ENCODE measurements at regions not wholly inside any gene's neighbourhood (a gene's known extent, or its start where the extent isn't known, plus 50 kb on each side); places are given as distances from the start of the nearest gene placed in this dataset.

DNA sequence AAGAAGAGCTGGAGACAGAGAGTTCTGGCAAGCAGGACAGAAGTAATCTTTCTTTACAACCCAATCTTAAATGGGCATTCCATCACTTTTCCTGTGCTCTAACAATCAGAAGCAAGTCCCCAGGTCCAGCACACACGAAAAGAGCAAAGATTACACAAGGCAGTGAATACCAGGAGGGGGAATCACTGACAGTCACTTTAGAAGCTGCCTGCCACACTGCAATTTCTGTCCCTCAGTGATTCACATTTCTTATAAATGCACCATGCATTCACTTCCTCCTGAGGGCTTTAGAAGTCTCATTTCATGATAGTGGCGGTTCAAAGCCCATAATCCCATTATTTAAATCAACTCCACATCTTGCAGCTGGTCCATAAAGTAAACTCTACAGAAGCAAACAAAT lies 362.5 kb downstream of the POM121L12 start:
- Histone ChIP-seq H3K4me2 (ENCODE audit: low read length) (no peak overlapping the region), H4K20me1 (ENCODE audit: insufficient read depth) (no peaks in the 10 kb centered on the region), H3K27me3 (ENCODE audit: insufficient read depth, low read depth, low read length) (no peaks in the 10 kb centered on the region), H3K36me3 (ENCODE audit: insufficient read depth, low read length) (no peaks in the 10 kb centered on the region), H3K9me3 (ENCODE audit: low read length) (no peaks in the 10 kb centered on the region), H3K27ac (ENCODE audit: low read length) (no peak overlapping the region), H3K79me2 (replicated peaks; ENCODE audit: insufficient read depth, low read length) (no peaks in the 10 kb centered on the region), H3K9me2 (ENCODE audit: insufficient read depth, low read length) (no peaks in the 10 kb centered on the region), H3K9ac (ENCODE audit: low read length) (no peak overlapping the region), H3K4me3 (ENCODE audit: low read length) (no peak overlapping the region), H2AFZ (ENCODE audit: low read depth, low read length) (no peak overlapping the region), H3F3A (ENCODE audit: insufficient read depth, low read length, poor library complexity, severe bottlenecking) (no peaks in the 10 kb centered on the region)
- TF ChIP-seq RAD21 (conservative IDR thresholded peaks at IDR 0.05) (no peak), EZH2 (IDR thresholded peaks at IDR 0.05; ENCODE audit: borderline replicate concordance, insufficient read depth, low read length, poor library complexity, severe bottlenecking) (no peak)

DNA sequence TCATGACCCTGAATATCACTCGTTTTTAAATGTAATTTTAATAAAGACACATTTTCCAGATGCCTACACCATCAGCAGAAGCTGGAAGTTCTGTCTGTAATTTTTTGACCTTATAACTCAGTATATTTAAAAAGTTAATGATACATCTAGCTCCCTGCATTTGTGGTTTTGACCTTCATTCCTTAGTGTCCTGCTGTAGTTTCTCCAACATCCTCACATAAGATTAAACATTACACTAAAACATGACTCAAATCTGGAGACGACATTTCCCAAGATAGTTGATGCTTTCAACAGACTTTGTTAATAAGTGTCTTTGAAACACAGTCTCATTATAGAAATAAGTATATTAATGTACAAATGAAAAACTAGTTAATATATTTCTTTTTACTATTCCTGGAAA lies 363.1 kb downstream of the POM121L12 start:
- H3K36me3 ChIP-seq (ENCODE audit: insufficient read depth, low read length): no peaks in the 10 kb centered on the region
- no peaks in the 10 kb centered on the region for H3K9me2 ChIP-seq (ENCODE audit: insufficient read depth, low read length)
- H4K20me1 ChIP-seq (ENCODE audit: insufficient read depth): no peaks in the 10 kb centered on the region
- TF ChIP-seq, protein P1, sequence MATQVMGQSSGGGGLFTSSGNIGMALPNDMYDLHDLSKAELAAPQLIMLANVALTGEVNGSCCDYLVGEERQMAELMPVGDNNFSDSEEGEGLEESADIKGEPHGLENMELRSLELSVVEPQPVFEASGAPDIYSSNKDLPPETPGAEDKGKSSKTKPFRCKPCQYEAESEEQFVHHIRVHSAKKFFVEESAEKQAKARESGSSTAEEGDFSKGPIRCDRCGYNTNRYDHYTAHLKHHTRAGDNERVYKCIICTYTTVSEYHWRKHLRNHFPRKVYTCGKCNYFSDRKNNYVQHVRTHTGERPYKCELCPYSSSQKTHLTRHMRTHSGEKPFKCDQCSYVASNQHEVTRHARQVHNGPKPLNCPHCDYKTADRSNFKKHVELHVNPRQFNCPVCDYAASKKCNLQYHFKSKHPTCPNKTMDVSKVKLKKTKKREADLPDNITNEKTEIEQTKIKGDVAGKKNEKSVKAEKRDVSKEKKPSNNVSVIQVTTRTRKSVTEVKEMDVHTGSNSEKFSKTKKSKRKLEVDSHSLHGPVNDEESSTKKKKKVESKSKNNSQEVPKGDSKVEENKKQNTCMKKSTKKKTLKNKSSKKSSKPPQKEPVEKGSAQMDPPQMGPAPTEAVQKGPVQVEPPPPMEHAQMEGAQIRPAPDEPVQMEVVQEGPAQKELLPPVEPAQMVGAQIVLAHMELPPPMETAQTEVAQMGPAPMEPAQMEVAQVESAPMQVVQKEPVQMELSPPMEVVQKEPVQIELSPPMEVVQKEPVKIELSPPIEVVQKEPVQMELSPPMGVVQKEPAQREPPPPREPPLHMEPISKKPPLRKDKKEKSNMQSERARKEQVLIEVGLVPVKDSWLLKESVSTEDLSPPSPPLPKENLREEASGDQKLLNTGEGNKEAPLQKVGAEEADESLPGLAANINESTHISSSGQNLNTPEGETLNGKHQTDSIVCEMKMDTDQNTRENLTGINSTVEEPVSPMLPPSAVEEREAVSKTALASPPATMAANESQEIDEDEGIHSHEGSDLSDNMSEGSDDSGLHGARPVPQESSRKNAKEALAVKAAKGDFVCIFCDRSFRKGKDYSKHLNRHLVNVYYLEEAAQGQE (IDR thresholded peaks at IDR 0.05; ENCODE audit: borderline replicate concordance): no peak
- TF ChIP-seq SMC3 (conservative IDR thresholded peaks at IDR 0.05; ENCODE audit: poor library complexity) (no peak), EP300 (conservative IDR thresholded peaks at IDR 0.05; ENCODE audit: poor library complexity, severe bottlenecking) (no peak), RAD21 (conservative IDR thresholded peaks at IDR 0.05) (no peak), EZH2 (IDR thresholded peaks at IDR 0.05; ENCODE audit: borderline replicate concordance, insufficient read depth, low read length, poor library complexity, severe bottlenecking) (no peak), MXI1 (conservative IDR thresholded peaks at IDR 0.05; ENCODE audit: poor library complexity, severe bottlenecking) (no peak), TAF1 (IDR thresholded peaks at IDR 0.05; ENCODE audit: low read depth) (no peak), POLR2AphosphoS5 (IDR thresholded peaks at IDR 0.05) (no peak)
- TF ChIP-seq, protein P2, sequence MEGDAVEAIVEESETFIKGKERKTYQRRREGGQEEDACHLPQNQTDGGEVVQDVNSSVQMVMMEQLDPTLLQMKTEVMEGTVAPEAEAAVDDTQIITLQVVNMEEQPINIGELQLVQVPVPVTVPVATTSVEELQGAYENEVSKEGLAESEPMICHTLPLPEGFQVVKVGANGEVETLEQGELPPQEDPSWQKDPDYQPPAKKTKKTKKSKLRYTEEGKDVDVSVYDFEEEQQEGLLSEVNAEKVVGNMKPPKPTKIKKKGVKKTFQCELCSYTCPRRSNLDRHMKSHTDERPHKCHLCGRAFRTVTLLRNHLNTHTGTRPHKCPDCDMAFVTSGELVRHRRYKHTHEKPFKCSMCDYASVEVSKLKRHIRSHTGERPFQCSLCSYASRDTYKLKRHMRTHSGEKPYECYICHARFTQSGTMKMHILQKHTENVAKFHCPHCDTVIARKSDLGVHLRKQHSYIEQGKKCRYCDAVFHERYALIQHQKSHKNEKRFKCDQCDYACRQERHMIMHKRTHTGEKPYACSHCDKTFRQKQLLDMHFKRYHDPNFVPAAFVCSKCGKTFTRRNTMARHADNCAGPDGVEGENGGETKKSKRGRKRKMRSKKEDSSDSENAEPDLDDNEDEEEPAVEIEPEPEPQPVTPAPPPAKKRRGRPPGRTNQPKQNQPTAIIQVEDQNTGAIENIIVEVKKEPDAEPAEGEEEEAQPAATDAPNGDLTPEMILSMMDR (IDR thresholded peaks at IDR 0.05; ENCODE audit: poor library complexity, severe bottlenecking): no peak
- no peak overlapping the region for H3K9ac ChIP-seq (ENCODE audit: low read length)
- H2AFZ ChIP-seq (ENCODE audit: low read depth, low read length): no peak overlapping the region
- H3K9me3 ChIP-seq (ENCODE audit: low read length): no peaks in the 10 kb centered on the region
- no peaks in the 10 kb centered on the region for H3K79me2 ChIP-seq (replicated peaks; ENCODE audit: insufficient read depth, low read length)
- no peaks in the 10 kb centered on the region for H3K27me3 ChIP-seq (ENCODE audit: insufficient read depth, low read depth, low read length)
- no peak overlapping the region for H3K27ac ChIP-seq (ENCODE audit: low read length)
- no peak overlapping the region for H3K4me3 ChIP-seq (ENCODE audit: low read length)
- H3F3A ChIP-seq (ENCODE audit: insufficient read depth, low read length, poor library complexity, severe bottlenecking): no peaks in the 10 kb centered on the region
- H3K4me2 ChIP-seq (ENCODE audit: low read length): no peak overlapping the region

DNA sequence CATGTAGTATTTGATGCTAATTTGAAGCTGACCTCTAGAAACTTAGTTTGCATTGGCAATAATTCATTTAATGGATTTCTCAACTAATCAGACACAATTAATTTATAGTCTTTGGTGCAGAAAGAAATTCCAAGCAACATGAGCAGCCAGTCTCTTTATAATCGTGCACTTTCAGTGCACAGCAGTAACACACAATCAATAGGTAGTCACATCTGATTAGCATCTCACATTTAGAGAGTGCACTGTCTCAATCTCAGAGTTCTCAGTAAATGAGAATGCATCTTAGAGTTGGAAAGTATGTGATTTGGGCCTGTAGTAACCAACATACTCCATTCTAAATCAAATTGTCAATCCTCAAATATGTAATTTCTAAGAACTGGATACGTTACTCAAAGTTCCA lies 377.6 kb downstream of the POM121L12 start:
- H3K9me3 ChIP-seq (ENCODE audit: low read length): no peaks in the 10 kb centered on the region
- no peaks in the 10 kb centered on the region for H3K9me2 ChIP-seq (ENCODE audit: insufficient read depth, low read length)
- no peaks in the 10 kb centered on the region for H3K79me2 ChIP-seq (replicated peaks; ENCODE audit: insufficient read depth, low read length)
- H3K9ac ChIP-seq (ENCODE audit: low read length): no peak overlapping the region
- H3K36me3 ChIP-seq (ENCODE audit: insufficient read depth, low read length): no peaks in the 10 kb centered on the region
- H3K27ac ChIP-seq (ENCODE audit: low read length): no peak overlapping the region
- TF ChIP-seq, protein P2 (IDR thresholded peaks at IDR 0.05; ENCODE audit: poor library complexity, severe bottlenecking): no peak
- no peak for TF ChIP-seq MXI1 (conservative IDR thresholded peaks at IDR 0.05; ENCODE audit: poor library complexity, severe bottlenecking)
- TF ChIP-seq, protein P1 (IDR thresholded peaks at IDR 0.05; ENCODE audit: borderline replicate concordance): no peak
- TF ChIP-seq EP300 (conservative IDR thresholded peaks at IDR 0.05; ENCODE audit: poor library complexity, severe bottlenecking): no peak
- no peak for TF ChIP-seq TAF1 (IDR thresholded peaks at IDR 0.05; ENCODE audit: low read depth)
- no peak for TF ChIP-seq EZH2 (IDR thresholded peaks at IDR 0.05; ENCODE audit: borderline replicate concordance, insufficient read depth, low read length, poor library complexity, severe bottlenecking)
- H3F3A ChIP-seq (ENCODE audit: insufficient read depth, low read length, poor library complexity, severe bottlenecking): no peaks in the 10 kb centered on the region
- H3K4me2 ChIP-seq (ENCODE audit: low read length): no peak overlapping the region
- no peaks in the 10 kb centered on the region for H4K20me1 ChIP-seq (ENCODE audit: insufficient read depth)
- H3K27me3 ChIP-seq (ENCODE audit: insufficient read depth, low read depth, low read length): no peaks in the 10 kb centered on the region
- H3K4me3 ChIP-seq (ENCODE audit: low read length): no peak overlapping the region
- H2AFZ ChIP-seq (ENCODE audit: low read depth, low read length): no peak overlapping the region

Data from neural cell (in vitro differentiated cells).